ENCODE measurements at regions not wholly inside any gene's neighbourhood (a gene's known extent, or its start where the extent isn't known, plus 50 kb on each side); places are given as distances from the start of the nearest gene placed in this dataset.

- CTCF ChIA-PET: no interaction called here
Observed at GRCh38 chr9:75588808-75589207, 301.7 kb upstream of the PCSK5 start.

GRCh38 chr9:75589497-75589896, 301.0 kb upstream of the PCSK5 start:
- POLR2A ChIA-PET: no interaction called here
- Histone ChIP-seq H3K27me3 (ENCODE audit: control insufficient read depth, insufficient read depth, low read length) (no peaks in the 10 kb centered on the region), H3K27ac (ENCODE audit: low read depth, low read length) (no peak overlapping the region), H3K4me3 (ENCODE audit: low read depth, low read length) (no peak overlapping the region), H3K9me3 (ENCODE audit: control insufficient read depth, insufficient read depth, low read length) (peaks cover 3% of the 10 kb centered on the region; the same call in 1 of the 2 replicates)
- DNase-seq (ENCODE audit: low read depth, low spot score): no peak
- CTCF ChIA-PET: no interaction called here
- no peak for TF ChIP-seq CTCF (IDR thresholded peaks at IDR 0.05; ENCODE audit: low read depth, low read length)

More at GRCh38 chr9:75588808-75589207, 301.7 kb upstream of the PCSK5 start:
- POLR2A ChIA-PET: no interaction called here
- no peak for TF ChIP-seq CTCF (IDR thresholded peaks at IDR 0.05; ENCODE audit: low read depth, low read length)
- H3K27me3 ChIP-seq (ENCODE audit: control insufficient read depth, insufficient read depth, low read length): no peaks in the 10 kb centered on the region
- DNase-seq (ENCODE audit: low read depth, low spot score): no peak
- no peak overlapping the region for H3K4me3 ChIP-seq (ENCODE audit: low read depth, low read length)
- no peak overlapping the region for H3K27ac ChIP-seq (ENCODE audit: low read depth, low read length)
- H3K9me3 ChIP-seq (ENCODE audit: control insufficient read depth, insufficient read depth, low read length): peaks cover 3% of the 10 kb centered on the region; the same call in 1 of the 2 replicates

- ChIA-PET CTCF (no interaction called here), POLR2A (no interaction called here)
- H3K9me3 ChIP-seq (ENCODE audit: control insufficient read depth, insufficient read depth, low read length): peaks cover 3% of the 10 kb centered on the region; the same call in 1 of the 2 replicates
- H3K27ac ChIP-seq (ENCODE audit: low read depth, low read length): no peak overlapping the region
- no peak overlapping the region for H3K4me3 ChIP-seq (ENCODE audit: low read depth, low read length)
- TF ChIP-seq CTCF (IDR thresholded peaks at IDR 0.05; ENCODE audit: low read depth, low read length): no peak
- no peak for DNase-seq (ENCODE audit: low read depth, low spot score)
- no peaks in the 10 kb centered on the region for H3K27me3 ChIP-seq (ENCODE audit: control insufficient read depth, insufficient read depth, low read length)
Observed at GRCh38 chr9:75591972-75592371, 298.5 kb upstream of the PCSK5 start.

- ChIA-PET POLR2A (no interaction called here), CTCF (no interaction called here)
- no peak for DNase-seq (ENCODE audit: low read depth, low spot score)
- H3K27me3 ChIP-seq (ENCODE audit: control insufficient read depth, insufficient read depth, low read length): no peaks in the 10 kb centered on the region
- no peak overlapping the region for H3K4me3 ChIP-seq (ENCODE audit: low read depth, low read length)
- no peak for TF ChIP-seq CTCF (IDR thresholded peaks at IDR 0.05; ENCODE audit: low read depth, low read length)
- H3K27ac ChIP-seq (ENCODE audit: low read depth, low read length): no peak overlapping the region
- H3K9me3 ChIP-seq (ENCODE audit: control insufficient read depth, insufficient read depth, low read length): peaks cover 3% of the 10 kb centered on the region; the same call in 1 of the 2 replicates
Observed at GRCh38 chr9:75592586-75592985, 297.9 kb upstream of the PCSK5 start.

- H3K9me3 ChIP-seq (ENCODE audit: control insufficient read depth, insufficient read depth, low read length): peaks cover 3% of the 10 kb centered on the region; the same call in 1 of the 2 replicates
- no peak for TF ChIP-seq CTCF (IDR thresholded peaks at IDR 0.05; ENCODE audit: low read depth, low read length)
- no peak overlapping the region for H3K27ac ChIP-seq (ENCODE audit: low read depth, low read length)
- no peaks in the 10 kb centered on the region for H3K27me3 ChIP-seq (ENCODE audit: control insufficient read depth, insufficient read depth, low read length)
- ChIA-PET CTCF (no interaction called here), POLR2A (no interaction called here)
- no peak overlapping the region for H3K4me3 ChIP-seq (ENCODE audit: low read depth, low read length)
- DNase-seq (ENCODE audit: low read depth, low spot score): no peak
Observed at GRCh38 chr9:75593920-75594319, 296.6 kb upstream of the PCSK5 start.

Measured in AG04450 (cell line).